DMS53 treated with DMSO at 0.1 percent for 48 hours (cell line): ENCODE measurements at regions not wholly inside any gene's neighbourhood (a gene's known extent, or its start where the extent isn't known, plus 50 kb on each side); places are given as distances from the start of the nearest gene placed in this dataset.

Experiments used
- DNase-seq: peaks from one replicate; lab custom pipeline; 2025; ENCODE audit not compliant: unreplicated experiment; lab: John Stamatoyannopoulos, UW

- DNase-seq, result no peak
Measured at GRCh38 chr2:143968360-143968759, 551.6 kb downstream of the ZEB2 start.

GRCh38 chr2:143965493-143966164, 554.3 kb downstream of the ZEB2 start:
- DNase-seq, result no peak

- no peak for DNase-seq
Measured at GRCh38 chr2:143964891-143965290, 555.0 kb downstream of the ZEB2 start.

GRCh38 chr2:143960177-143960576, 559.7 kb downstream of the ZEB2 start:
- no peak for DNase-seq

- no peak for DNase-seq
Measured at GRCh38 chr2:143957321-143957720, 562.6 kb downstream of the ZEB2 start.

- DNase-seq, result no peak
Measured at GRCh38 chr2:143955401-143956065, 564.4 kb downstream of the ZEB2 start.

GRCh38 chr2:143954844-143955243, 565.1 kb downstream of the ZEB2 start:
- no peak for DNase-seq

- DNase-seq, result no peak
Measured at GRCh38 chr2:143954186-143954585, 565.7 kb downstream of the ZEB2 start.

- no peak for DNase-seq
Measured at GRCh38 chr2:143953451-143954030, 566.4 kb downstream of the ZEB2 start.

- no peak for DNase-seq
Measured at GRCh38 chr2:143952536-143952935, 567.4 kb downstream of the ZEB2 start.

- DNase-seq, result no peak
Measured at GRCh38 chr2:143950704-143951103, 569.2 kb downstream of the ZEB2 start.

GRCh38 chr2:143949121-143949848, 570.6 kb downstream of the ZEB2 start:
- no peak for DNase-seq

- DNase-seq, result no peak
Measured at GRCh38 chr2:143948710-143949109, 571.2 kb downstream of the ZEB2 start.

GRCh38 chr2:143946436-143947391, 573.2 kb downstream of the ZEB2 start:
- DNase-seq, result peak; percentile 83

GRCh38 chr2:143942486-143942885, 577.4 kb downstream of the ZEB2 start:
- DNase-seq, result no peak

GRCh38 chr2:143940720-143941119, 579.2 kb downstream of the ZEB2 start:
- DNase-seq, result no peak

GRCh38 chr2:143939626-143940330, 580.1 kb downstream of the ZEB2 start:
- no peak for DNase-seq

GRCh38 chr2:143937723-143938350, 582.1 kb downstream of the ZEB2 start:
- no peak for DNase-seq

- no peak for DNase-seq
Measured at GRCh38 chr2:143936848-143937722, 582.8 kb downstream of the ZEB2 start.
